Ovary (tissue), 3 donors: ENCODE measurements at regions not wholly inside any gene's neighbourhood (a gene's known extent, or its start where the extent isn't known, plus 50 kb on each side); places are given as distances from the start of the nearest gene placed in this dataset.

Experiments used
- CTCF ChIP-seq, 3 donors: fragments of 450-650 bp in 2 of 3; fragments of 200-600 bp in 1 of 3; IDR thresholded peaks; one replicate each; pipeline versions ENCODE4 v1.5.1 to v1.8.0; 2016 to 2022; ENCODE audit warnings: antibody characterized with exemption in 3 of 3, mild to moderate bottlenecking in 1 of 3
- EP300 ChIP-seq: sonication (generic); formaldehyde crosslinking; IDR thresholded peaks from one replicate; pipeline ENCODE4 v1.6.1; 2017; ENCODE audit warnings: antibody characterized with exemption
- POLR2A ChIP-seq: fragments of 450-650 bp; IDR thresholded peaks from one replicate; pipeline ENCODE4 v1.6.1; 2017; ENCODE audit warnings: antibody characterized with exemption, mild to moderate bottlenecking, moderate library complexity
- donor health status: DM: no; HTN: no; CAD: no.

GRCh38 chr2:204449977-204450376, 95.3 kb upstream of the PARD3B start:
- TF ChIP-seq CTCF (IDR thresholded peaks at IDR 0.05) (no peak), POLR2A (no peak), EP300 (no peak)
